Osteoblast (primary cell): ENCODE measurements at regions not wholly inside any gene's neighbourhood (a gene's known extent, or its start where the extent isn't known, plus 50 kb on each side); places are given as distances from the start of the nearest gene placed in this dataset.

ENCODE experiments used
- DNase-seq: peaks from one replicate; pipeline ENCODE4 v3.0.0; 2011; ENCODE audit warnings: low spot score, mixed read lengths; ENCODE audit not compliant: insufficient read length; ENCODE audit errors: missing footprints
- H2AFZ ChIP-seq: 2 replicates; pipeline ENCODE4 v1.6.0; 2011; ENCODE audit warnings: mild to moderate bottlenecking, low read length
- H3K27ac ChIP-seq: 2 replicates; pipeline ENCODE4 v1.5.1; 2011; ENCODE audit warnings: mild to moderate bottlenecking, low read depth, low read length, moderate library complexity
- H3K27me3 ChIP-seq: 2 replicates; pipeline ENCODE4 v1.6.0; 2012; ENCODE audit warnings: mild to moderate bottlenecking, control low read depth, inconsistent platforms, low read length, moderate library complexity; ENCODE audit not compliant: insufficient read depth
- H3K36me3 ChIP-seq: 2 replicates; pipeline ENCODE4 v1.5.1; 2011; ENCODE audit warnings: mild to moderate bottlenecking, low read length, control low read depth, moderate library complexity; ENCODE audit not compliant: insufficient read depth
- H3K4me1 ChIP-seq: 2 replicates; pipeline ENCODE4 v1.5.1; 2011; ENCODE audit warnings: mild to moderate bottlenecking, low read length, control low read depth, moderate library complexity; ENCODE audit not compliant: insufficient read depth
- H3K4me2 ChIP-seq: 2 replicates; pipeline ENCODE4 v1.6.0; 2011; ENCODE audit warnings: mild to moderate bottlenecking, low read length; ENCODE audit not compliant: insufficient read depth
- H3K4me3 ChIP-seq: fragments of 200-600 bp; sonication (generic); 3 replicates; pipeline ENCODE4 v1.5.1; 2012; ENCODE audit warnings: mild to moderate bottlenecking, low read length, inconsistent platforms; ENCODE audit not compliant: insufficient read depth
- H3K79me2 ChIP-seq: 2 replicates; pipeline ENCODE4 v1.6.0; 2012; ENCODE audit warnings: mild to moderate bottlenecking, low read length, control low read depth, inconsistent platforms; ENCODE audit not compliant: insufficient read depth
- H3K9me3 ChIP-seq: 2 replicates; pipeline ENCODE4 v1.5.1; 2011; ENCODE audit warnings: low read depth, low read length, control low read depth
- H4K20me1 ChIP-seq: 2 replicates; pipeline ENCODE4 v1.6.0; 2012; ENCODE audit warnings: mild to moderate bottlenecking, low read length, control low read depth; ENCODE audit not compliant: insufficient read depth
- CTCF ChIP-seq: IDR thresholded peaks from 2 replicates; pipeline ENCODE4 v1.5.1; 2011; ENCODE audit warnings: mild to moderate bottlenecking, low read depth, low read length, moderate library complexity; ENCODE audit errors: extremely low read depth

DNA sequence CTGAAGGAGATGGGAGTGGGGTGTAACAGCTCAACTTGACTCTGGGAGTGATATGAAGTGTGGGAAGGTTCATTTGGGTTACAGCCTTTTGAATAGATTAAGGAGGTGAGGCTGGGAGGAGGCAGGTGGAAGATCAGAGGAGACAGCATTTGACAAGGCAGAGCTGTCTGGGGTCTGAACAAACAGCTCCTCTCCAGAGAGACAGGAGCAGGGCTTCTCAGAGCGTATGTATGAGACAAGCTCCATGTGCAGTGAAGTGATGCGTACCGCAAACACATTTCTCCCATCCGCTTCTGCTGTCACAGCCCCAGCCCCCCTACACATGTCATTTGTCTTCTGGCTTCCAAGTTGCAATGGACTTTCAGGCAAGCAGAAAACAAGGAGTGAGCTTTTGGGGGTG, 137.1 kb upstream of the E2F8 start:
- no peak overlapping the region for H3K27ac ChIP-seq
- no peaks in the 10 kb centered on the region for H4K20me1 ChIP-seq
- H3K79me2 ChIP-seq = no peaks in the 10 kb centered on the region
- H2AFZ ChIP-seq = no peak overlapping the region
- no peak for TF ChIP-seq CTCF
- H3K4me3 ChIP-seq = no peak overlapping the region
- no peaks in the 10 kb centered on the region for H3K36me3 ChIP-seq
- no peaks in the 10 kb centered on the region for H3K9me3 ChIP-seq
- DNase-seq = no peak
- peaks cover 43% of the 10 kb centered on the region for H3K4me1 ChIP-seq
- H3K27me3 ChIP-seq = no peaks in the 10 kb centered on the region
- H3K4me2 ChIP-seq = no peak overlapping the region

DNA sequence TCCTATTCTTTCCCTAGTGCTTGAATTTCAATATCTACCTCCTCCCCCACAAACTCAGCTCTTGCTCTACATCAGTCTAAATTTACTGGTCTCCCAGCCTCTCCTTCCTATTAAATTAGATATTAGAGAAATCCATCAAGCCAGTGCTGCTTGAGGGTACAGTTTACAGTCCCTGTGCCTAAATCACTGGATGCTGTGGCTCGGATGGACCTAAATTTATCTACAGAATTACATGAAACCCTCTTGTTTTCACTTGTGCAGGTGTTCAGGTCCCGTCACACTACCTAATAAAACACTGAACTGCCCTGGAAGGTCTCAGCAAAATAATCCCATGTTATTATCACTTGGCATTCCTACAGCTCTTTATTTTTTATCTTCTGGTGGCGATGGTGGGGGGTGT, 134.7 kb upstream of the E2F8 start:
- no peak for DNase-seq
- Histone ChIP-seq H3K4me1 (peaks cover 49% of the 10 kb centered on the region), H3K27me3 (no peaks in the 10 kb centered on the region), H2AFZ (no peak overlapping the region), H3K79me2 (no peaks in the 10 kb centered on the region), H3K36me3 (no peaks in the 10 kb centered on the region), H3K9me3 (no peaks in the 10 kb centered on the region), H3K27ac (no peak overlapping the region), H3K4me2 (no peak overlapping the region), H4K20me1 (no peaks in the 10 kb centered on the region), H3K4me3 (no peak overlapping the region)
- no peak for TF ChIP-seq CTCF

DNA sequence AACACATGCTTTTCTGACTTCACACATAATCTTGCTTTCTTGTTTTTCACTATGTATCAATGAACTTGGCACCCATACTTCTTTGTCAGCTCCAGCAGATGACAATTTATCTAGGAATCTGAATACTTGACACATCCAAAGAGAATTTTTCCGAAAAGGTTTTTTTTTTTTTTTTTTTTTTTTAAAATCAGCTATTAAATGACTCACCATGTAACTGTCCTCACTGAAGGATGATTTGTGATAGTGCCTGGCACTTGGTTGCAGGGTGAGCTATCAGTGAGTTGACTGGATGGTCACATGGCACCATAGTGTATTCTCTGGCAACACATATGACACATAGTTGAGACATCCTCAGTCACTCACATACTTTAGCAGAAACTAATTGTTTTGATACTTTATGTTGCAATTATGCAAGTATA, 133.4 kb upstream of the E2F8 start:
- H3K9me3 ChIP-seq = no peaks in the 10 kb centered on the region
- H4K20me1 ChIP-seq = no peaks in the 10 kb centered on the region
- no peak for TF ChIP-seq CTCF
- no peaks in the 10 kb centered on the region for H3K36me3 ChIP-seq
- no peaks in the 10 kb centered on the region for H3K27me3 ChIP-seq
- peak; percentile 89 for DNase-seq
- no peak overlapping the region for H3K4me3 ChIP-seq
- peak overlapping the region; percentile 3 for H3K4me2 ChIP-seq
- H3K4me1 ChIP-seq = peaks cover 50% of the 10 kb centered on the region
- peak overlapping the region; percentile 49 for H3K27ac ChIP-seq
- H2AFZ ChIP-seq = no peak overlapping the region
- H3K79me2 ChIP-seq = no peaks in the 10 kb centered on the region

- no peaks in the 10 kb centered on the region for H3K9me3 ChIP-seq
- no peaks in the 10 kb centered on the region for H3K36me3 ChIP-seq
- H3K27me3 ChIP-seq = no peaks in the 10 kb centered on the region
- H3K4me1 ChIP-seq = peaks cover 60% of the 10 kb centered on the region
- H3K4me2 ChIP-seq = no peak overlapping the region
- no peak overlapping the region for H3K4me3 ChIP-seq
- H2AFZ ChIP-seq = no peak overlapping the region
- no peak for TF ChIP-seq CTCF
- H4K20me1 ChIP-seq = no peaks in the 10 kb centered on the region
- no peak for DNase-seq
- H3K79me2 ChIP-seq = no peaks in the 10 kb centered on the region
- no peak overlapping the region for H3K27ac ChIP-seq
Observed at GRCh38 chr11:19372381-19372780, 131.6 kb upstream of the E2F8 start.
